Smooth muscle cell (in vitro differentiated cells): ENCODE measurements at regions not wholly inside any gene's neighbourhood (a gene's known extent, or its start where the extent isn't known, plus 50 kb on each side); places are given as distances from the start of the nearest gene placed in this dataset.

Experiments used
- DNase-seq: peaks from one replicate; lab custom pipeline; 2025; ENCODE audit not compliant: unreplicated experiment; lab: John Stamatoyannopoulos, UW
- H2AFZ ChIP-seq: fragments of 200-600 bp; sonication (generic); 2 replicates; pipeline ENCODE4 v1.6.0; 2016; ENCODE audit warnings: antibody characterized with exemption, low read depth, mild to moderate bottlenecking
- H3F3A ChIP-seq: fragments of 200-600 bp; sonication (generic); 2 replicates; pipeline ENCODE4 v1.6.0; 2017; ENCODE audit warnings: antibody characterized with exemption, low read depth
- H3K27ac ChIP-seq: fragments of 200-600 bp; sonication (generic); 2 replicates; pipeline ENCODE4 v1.5.1; 2016; ENCODE audit warnings: low read depth, mild to moderate bottlenecking
- H3K27me3 ChIP-seq: fragments of 200-600 bp; sonication (generic); 2 replicates; pipeline ENCODE4 v1.6.1; 2016; ENCODE audit warnings: low read depth, mild to moderate bottlenecking
- H3K36me3 ChIP-seq: fragments of 200-600 bp; sonication (generic); 2 replicates; pipeline ENCODE4 v1.5.1; 2016; ENCODE audit warnings: low read depth
- H3K4me1 ChIP-seq: fragments of 200-600 bp; sonication (generic); 2 replicates; pipeline ENCODE4 v1.5.1; 2016; ENCODE audit warnings: low read depth
- H3K4me2 ChIP-seq: fragments of 200-600 bp; sonication (generic); 2 replicates; pipeline ENCODE4 v1.6.0; 2016; ENCODE audit warnings: mild to moderate bottlenecking
- H3K4me3 ChIP-seq: fragments of 200-600 bp; sonication (generic); 2 replicates; pipeline ENCODE4 v1.5.1; 2016; ENCODE audit warnings: mild to moderate bottlenecking
- H3K79me2 ChIP-seq: fragments of 200-600 bp; sonication (generic); 2 replicates; pipeline ENCODE4 v1.6.0; 2016; ENCODE audit warnings: low read depth, mild to moderate bottlenecking
- H3K9ac ChIP-seq: fragments of 200-600 bp; sonication (generic); 2 replicates; pipeline ENCODE4 v1.6.0; 2016; ENCODE audit warnings: low read depth
- H3K9me3 ChIP-seq: fragments of 200-600 bp; sonication (generic); replicated peaks from 2 replicates; pipeline ENCODE4 v1.5.1; 2016; ENCODE audit warnings: low read depth
- H4K20me1 ChIP-seq: fragments of 200-600 bp; sonication (generic); 2 replicates; pipeline ENCODE4 v1.6.0; 2016; ENCODE audit warnings: low read depth
- WGBS: methylation state at CpG from one replicate; pipeline ENCODE4 v1.1.7; 2016; ENCODE audit warnings: low lambda C conversion rate; 5-methylcytosine and 5-hydroxymethylcytosine counted together
- TF ChIP-seq, protein P1 (sequence below): fragments of 200-600 bp; sonication (generic); IDR thresholded peaks from 2 replicates; pipeline ENCODE4 v1.5.1; 2017; ENCODE audit warnings: borderline replicate concordance, mild to moderate bottlenecking, antibody characterized with exemption; ENCODE audit not compliant: insufficient read depth, poor library complexity, severe bottlenecking

DNA sequence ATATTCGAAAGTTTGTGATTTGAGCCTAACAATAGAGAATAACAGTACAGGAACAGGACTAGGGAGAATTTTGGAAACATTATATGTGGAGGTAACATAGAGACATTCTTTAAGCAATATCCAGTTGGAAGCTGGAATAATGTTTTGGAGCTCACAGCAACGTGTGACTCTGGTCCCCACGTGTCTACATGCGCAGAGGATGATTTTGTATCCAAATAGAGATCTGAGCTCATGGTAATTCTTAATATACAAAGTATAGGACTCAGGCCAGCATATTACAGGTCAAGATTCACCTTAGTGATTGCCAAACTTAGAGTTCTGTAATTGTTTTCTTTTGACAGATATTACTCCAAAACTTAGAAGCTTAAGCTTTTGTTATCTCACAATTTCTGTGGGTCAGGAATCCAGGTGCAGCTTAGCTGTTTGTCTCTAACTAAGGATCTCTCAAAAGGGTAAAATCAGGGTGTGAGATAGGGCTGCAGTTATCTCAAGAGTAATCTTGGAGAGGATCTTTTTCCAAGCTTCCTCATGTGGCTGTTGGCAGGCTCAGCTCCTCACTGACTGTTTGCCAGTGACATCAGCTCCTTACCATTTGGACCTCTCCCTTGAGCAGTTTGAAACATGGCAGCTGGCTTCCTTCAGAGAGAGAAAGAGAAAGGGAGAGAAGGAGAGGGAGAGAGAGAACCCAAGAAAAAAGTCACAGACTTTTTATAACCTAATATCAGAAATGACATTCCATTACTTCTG is 272.0 kb upstream of the ZNF462 start:
- H3K36me3 ChIP-seq = no peaks in the 10 kb centered on the region
- H3K4me2 ChIP-seq = no peak overlapping the region
- H3K4me3 ChIP-seq = no peak overlapping the region
- no peaks in the 10 kb centered on the region for H3F3A ChIP-seq
- WGBS = 94% methylated on average over 4 of the region's 4 CpGs
- H3K4me1 ChIP-seq = peaks cover 5% of the 10 kb centered on the region
- no peaks in the 10 kb centered on the region for H3K79me2 ChIP-seq
- no peaks in the 10 kb centered on the region for H4K20me1 ChIP-seq
- no peak overlapping the region for H3K27ac ChIP-seq
- no peaks in the 10 kb centered on the region for H3K9me3 ChIP-seq
- no peaks in the 10 kb centered on the region for H3K27me3 ChIP-seq
- TF ChIP-seq, protein P1, sequence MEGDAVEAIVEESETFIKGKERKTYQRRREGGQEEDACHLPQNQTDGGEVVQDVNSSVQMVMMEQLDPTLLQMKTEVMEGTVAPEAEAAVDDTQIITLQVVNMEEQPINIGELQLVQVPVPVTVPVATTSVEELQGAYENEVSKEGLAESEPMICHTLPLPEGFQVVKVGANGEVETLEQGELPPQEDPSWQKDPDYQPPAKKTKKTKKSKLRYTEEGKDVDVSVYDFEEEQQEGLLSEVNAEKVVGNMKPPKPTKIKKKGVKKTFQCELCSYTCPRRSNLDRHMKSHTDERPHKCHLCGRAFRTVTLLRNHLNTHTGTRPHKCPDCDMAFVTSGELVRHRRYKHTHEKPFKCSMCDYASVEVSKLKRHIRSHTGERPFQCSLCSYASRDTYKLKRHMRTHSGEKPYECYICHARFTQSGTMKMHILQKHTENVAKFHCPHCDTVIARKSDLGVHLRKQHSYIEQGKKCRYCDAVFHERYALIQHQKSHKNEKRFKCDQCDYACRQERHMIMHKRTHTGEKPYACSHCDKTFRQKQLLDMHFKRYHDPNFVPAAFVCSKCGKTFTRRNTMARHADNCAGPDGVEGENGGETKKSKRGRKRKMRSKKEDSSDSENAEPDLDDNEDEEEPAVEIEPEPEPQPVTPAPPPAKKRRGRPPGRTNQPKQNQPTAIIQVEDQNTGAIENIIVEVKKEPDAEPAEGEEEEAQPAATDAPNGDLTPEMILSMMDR = no peak
- H2AFZ ChIP-seq = no peak overlapping the region
- DNase-seq = no peak
- no peak overlapping the region for H3K9ac ChIP-seq

DNA sequence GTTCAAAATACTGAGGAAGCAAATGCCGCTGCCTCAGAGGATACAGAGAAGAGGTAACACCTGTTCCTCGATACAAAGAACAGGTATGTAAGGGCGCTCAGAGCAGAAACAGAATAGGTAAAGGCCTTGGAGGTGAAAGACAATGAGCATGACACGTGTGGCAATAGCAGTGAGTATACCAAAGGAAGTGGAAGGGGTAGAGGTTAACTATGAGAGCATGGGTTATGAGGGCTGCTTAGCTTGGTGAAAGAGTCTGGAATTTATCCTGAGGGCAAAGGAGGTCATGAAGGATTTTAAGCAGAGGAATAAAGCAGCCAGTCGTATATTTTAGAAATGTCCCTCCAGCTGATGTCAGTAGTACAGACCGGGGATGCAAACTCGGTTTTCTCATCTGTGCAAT is 269.8 kb upstream of the ZNF462 start:
- H3K4me3 ChIP-seq = no peak overlapping the region
- peaks cover 5% of the 10 kb centered on the region for H3K4me1 ChIP-seq
- no peak for DNase-seq
- no peaks in the 10 kb centered on the region for H3F3A ChIP-seq
- no peaks in the 10 kb centered on the region for H3K27me3 ChIP-seq
- H3K79me2 ChIP-seq = no peaks in the 10 kb centered on the region
- no peak overlapping the region for H3K27ac ChIP-seq
- no peak overlapping the region for H2AFZ ChIP-seq
- H3K9ac ChIP-seq = no peak overlapping the region
- H3K9me3 ChIP-seq = no peaks in the 10 kb centered on the region
- no peak overlapping the region for H3K4me2 ChIP-seq
- TF ChIP-seq, protein P1 = no peak
- H4K20me1 ChIP-seq = no peaks in the 10 kb centered on the region
- WGBS = 68% methylated on average over 7 of the region's 7 CpGs
- no peaks in the 10 kb centered on the region for H3K36me3 ChIP-seq

DNA sequence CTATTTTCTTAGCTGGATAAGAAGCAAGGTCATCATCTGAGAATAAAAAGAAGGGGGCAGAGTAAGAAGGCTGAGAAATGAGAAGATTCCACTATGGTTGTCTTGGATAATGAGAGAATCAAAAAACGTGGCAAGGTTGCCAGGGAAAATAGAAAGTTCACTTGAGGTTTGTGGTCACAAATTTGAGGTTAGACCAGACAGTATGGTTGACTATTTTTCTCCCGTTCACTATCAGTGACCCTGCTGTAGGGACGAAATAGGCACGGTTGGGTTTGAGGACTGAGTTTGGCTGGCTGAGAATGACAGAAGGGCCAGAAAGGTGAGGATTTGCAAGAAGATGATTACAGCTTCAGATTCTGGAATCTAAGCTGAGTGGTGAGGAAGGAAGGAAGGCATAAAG is 266.0 kb upstream of the ZNF462 start:
- Histone ChIP-seq H3K36me3 (no peaks in the 10 kb centered on the region), H3K79me2 (no peaks in the 10 kb centered on the region), H3K4me3 (no peak overlapping the region), H3K9ac (no peak overlapping the region), H3K4me2 (no peak overlapping the region), H3K4me1 (no peaks in the 10 kb centered on the region), H2AFZ (no peak overlapping the region), H4K20me1 (no peaks in the 10 kb centered on the region), H3F3A (no peaks in the 10 kb centered on the region), H3K9me3 (no peaks in the 10 kb centered on the region), H3K27ac (no peak overlapping the region), H3K27me3 (no peaks in the 10 kb centered on the region)
- DNase-seq = no peak
- TF ChIP-seq, protein P1 = no peak
- 69% methylated on average over 4 of the region's 4 CpGs for WGBS
